GM12865 (cell line): ENCODE measurements at regions not wholly inside any gene's neighbourhood (a gene's known extent, or its start where the extent isn't known, plus 50 kb on each side); places are given as distances from the start of the nearest gene placed in this dataset.

ENCODE experiments used
- DNase-seq: peaks from one replicate; pipeline ENCODE4 v3.0.0; 2010; ENCODE audit warnings: low read depth
- H3K4me3 ChIP-seq: 2 replicates; pipeline ENCODE4 v1.5.1; 2011; ENCODE audit warnings: mild to moderate bottlenecking, low read depth, low read length, control low read depth
- TF ChIP-seq, protein P1 (sequence below): IDR thresholded peaks from 2 replicates; pipeline ENCODE4 v1.5.1; 2011; ENCODE audit warnings: low read length, control low read depth, low read depth, inconsistent platforms; ENCODE audit not compliant: insufficient read depth; ENCODE audit errors: missing control alignments

DNA sequence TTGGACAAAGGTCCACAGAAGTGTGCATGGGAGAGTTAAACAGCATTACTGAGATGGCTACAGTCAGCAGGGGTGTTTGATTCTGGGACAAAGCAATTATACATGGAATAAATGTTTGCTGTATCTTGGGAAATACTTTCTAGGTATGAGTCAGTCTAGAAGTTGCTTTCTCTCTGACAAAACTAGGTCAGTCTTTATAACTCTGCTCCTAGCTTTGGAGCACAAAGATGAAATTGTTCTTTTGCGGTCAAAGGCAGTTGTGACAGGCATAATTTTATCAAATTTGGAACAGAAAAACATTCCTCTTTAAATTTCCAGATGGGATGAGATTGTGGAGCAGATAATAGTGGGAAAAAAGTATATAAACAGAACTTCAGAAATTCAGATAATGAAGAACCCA, 1045.4 kb upstream of the MIR17HG start:
- TF ChIP-seq, protein P1, sequence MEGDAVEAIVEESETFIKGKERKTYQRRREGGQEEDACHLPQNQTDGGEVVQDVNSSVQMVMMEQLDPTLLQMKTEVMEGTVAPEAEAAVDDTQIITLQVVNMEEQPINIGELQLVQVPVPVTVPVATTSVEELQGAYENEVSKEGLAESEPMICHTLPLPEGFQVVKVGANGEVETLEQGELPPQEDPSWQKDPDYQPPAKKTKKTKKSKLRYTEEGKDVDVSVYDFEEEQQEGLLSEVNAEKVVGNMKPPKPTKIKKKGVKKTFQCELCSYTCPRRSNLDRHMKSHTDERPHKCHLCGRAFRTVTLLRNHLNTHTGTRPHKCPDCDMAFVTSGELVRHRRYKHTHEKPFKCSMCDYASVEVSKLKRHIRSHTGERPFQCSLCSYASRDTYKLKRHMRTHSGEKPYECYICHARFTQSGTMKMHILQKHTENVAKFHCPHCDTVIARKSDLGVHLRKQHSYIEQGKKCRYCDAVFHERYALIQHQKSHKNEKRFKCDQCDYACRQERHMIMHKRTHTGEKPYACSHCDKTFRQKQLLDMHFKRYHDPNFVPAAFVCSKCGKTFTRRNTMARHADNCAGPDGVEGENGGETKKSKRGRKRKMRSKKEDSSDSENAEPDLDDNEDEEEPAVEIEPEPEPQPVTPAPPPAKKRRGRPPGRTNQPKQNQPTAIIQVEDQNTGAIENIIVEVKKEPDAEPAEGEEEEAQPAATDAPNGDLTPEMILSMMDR, result no peak
- DNase-seq, result no peak
- H3K4me3 ChIP-seq, result no peak overlapping the region

DNA sequence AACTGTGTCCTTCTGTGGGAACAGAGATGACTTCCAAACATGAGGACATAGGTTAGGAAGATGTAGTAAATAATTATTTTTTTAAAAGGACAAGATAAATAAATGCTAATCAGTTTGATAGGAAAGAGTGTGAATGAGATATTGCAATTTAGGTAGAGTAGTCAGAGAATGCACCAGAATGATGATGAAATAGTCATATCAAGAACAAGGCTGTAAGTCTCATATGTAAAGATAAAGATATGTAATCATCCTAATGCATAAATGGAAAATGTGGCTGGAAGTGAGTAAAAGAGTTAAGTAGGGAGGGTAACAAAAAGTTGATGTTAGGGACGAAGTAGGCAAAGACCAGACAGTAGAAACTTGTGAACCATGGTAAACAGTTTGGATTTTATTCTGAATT, 1041.7 kb upstream of the MIR17HG start:
- TF ChIP-seq, protein P1, result no peak
- H3K4me3 ChIP-seq, result no peak overlapping the region
- no peak for DNase-seq

DNA sequence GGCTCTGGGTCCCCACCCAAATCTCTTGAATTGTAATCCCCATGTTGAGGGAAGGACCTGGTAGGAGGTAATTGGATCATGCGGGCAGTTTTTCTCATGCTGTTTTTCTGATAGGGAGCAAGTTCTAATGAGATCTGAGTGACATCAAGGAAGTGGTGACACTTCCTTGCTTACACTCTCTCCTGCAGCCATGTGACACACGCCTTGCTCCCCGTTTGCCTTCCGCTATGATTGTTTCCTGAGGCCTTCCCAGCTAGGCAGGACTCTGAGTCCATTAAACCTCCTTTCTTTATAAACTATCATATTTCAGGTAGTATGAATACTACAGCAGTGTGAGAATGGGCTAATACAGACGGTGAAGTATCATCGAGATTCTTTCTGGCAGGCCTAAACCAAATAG, 1040.4 kb upstream of the MIR17HG start:
- H3K4me3 ChIP-seq, result no peak overlapping the region
- DNase-seq, result no peak
- TF ChIP-seq, protein P1, result no peak

DNA sequence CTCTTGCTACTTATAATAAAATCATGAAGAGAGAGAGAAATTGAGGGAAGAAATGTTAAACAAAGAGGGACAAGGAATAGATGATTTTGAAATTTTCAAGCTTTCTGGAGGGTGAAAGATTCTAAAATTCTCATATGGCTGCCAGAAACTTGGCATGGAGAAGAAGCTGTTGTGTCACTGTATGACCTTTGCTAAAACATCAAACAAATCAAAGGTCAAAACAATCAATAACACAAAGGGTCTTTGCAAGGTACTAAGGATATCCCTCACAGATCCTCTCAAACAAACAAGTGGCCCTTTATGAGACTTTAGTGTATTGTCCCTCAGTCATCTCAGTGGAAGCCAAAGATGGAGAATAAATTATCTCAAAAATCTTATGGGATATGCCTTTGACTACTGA, 1039.2 kb upstream of the MIR17HG start:
- TF ChIP-seq, protein P1, result no peak

DNA sequence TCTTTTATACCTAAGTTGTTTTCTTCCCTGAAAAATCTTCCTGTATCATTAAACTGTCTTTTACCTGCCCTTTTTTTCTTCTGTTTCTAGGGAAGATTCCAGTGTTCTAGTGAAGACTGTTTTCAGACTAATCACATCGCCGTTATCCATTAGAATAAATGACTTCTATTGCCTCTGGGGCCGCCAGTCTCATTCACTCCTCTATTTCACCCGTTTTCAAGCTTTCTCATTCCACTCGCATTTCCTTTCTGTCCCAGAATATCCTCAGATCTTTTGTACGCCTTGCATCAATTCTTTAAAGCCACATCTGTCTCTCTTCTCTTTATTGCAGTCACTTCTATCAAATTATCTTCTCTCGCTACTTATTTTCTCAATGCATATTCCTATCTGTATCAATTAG, 1035.6 kb upstream of the MIR17HG start:
- TF ChIP-seq, protein P1, result no peak
- DNase-seq, result no peak
- H3K4me3 ChIP-seq, result no peak overlapping the region

More for the DNA sequence above, 1039.2 kb upstream of the MIR17HG start:
- no peak overlapping the region for H3K4me3 ChIP-seq
- DNase-seq, result no peak

DNA sequence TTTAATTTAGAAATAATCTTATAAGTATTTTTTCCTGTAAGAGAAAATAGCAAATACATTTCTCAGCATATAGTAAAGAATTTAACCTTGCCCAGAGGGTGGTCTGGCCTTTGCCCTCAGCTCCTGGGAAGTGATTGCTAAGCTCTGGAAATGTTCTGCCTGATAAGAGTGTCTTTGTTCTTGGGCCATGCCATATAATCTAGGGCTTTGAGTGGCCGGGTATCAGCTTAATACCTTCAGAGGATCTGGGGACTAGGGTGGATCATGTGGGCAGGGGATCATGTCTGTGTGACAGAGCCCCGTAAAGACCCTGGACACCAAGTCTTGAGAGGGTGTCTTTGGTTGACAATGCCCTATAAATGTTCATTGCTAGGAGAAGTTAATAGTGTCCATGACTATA, 1032.4 kb upstream of the MIR17HG start:
- H3K4me3 ChIP-seq, result no peak overlapping the region
- DNase-seq, result no peak
- TF ChIP-seq, protein P1, result no peak

DNA sequence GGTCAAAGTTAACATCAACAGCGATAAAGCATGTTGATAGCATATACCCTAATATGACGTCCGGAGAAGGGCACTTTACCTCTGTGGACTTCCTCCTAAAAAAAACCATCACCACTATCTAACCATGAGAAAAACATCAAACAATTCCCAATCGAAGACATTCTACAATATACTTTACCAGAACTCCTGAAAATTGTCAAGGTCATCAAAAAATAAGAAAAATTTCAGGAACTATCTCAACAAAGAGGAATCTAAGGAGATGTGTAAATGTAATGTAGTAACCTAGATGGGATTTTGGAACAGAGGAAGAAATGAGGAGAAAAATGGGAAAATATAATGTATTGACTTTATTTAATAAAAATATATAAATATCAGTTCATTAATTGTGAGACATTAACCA, 1026.8 kb upstream of the MIR17HG start:
- no peak for DNase-seq
- H3K4me3 ChIP-seq, result no peak overlapping the region
- TF ChIP-seq, protein P1, result no peak
